Fibroblast of skin of left quadriceps (primary cell): ENCODE measurements at regions not wholly inside any gene's neighbourhood (a gene's known extent, or its start where the extent isn't known, plus 50 kb on each side); places are given as distances from the start of the nearest gene placed in this dataset.
"Not testable (repeated sequence)": the region's sequence is repeated elsewhere in the genome, so short reads cannot be mapped to it uniquely, and the experiment has no call there.

Experiments used
- DNase-seq, 2 experiments: peaks; one replicate each; pipeline ENCODE4 v3.0.0-alpha.2; 2013; ENCODE audit warnings: low read depth in 2 of 2

DNA sequence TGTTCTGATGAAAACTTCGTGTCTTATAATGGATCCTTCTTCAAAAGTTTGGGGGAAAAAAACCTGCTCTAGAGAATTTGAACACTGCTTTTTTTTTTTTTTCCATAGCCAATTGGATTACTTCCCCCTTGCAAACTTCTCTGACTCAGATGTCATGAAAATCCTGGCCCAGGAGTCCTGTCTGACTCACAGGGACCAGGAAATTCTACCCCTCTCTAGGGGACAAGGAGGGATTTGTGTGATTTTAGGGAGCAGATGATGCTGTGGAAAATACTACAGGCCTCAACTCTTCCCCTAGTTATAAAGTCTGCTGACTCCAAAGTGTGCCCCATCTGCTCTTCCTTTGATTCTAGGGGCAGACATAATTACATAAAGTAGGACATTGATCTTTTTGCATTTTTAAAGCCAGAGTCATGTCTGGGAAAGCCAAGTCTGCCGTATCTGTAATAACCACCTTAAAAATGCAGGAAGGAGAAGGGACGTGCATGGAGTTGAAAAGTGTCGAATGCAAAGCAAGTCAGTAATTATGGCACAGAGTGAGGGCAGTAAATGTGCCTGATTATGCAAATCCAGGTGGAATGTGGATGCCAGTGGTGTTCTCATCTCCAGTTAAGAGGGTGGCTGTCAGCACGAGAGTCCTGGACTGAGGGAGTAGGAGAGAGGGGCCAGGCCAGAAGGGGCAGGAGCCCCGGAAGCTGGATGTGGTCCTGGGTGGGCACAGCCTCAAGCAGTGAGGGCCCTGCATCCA is 144.3 kb upstream of the SULF2 start:
- peak; percentile 77 to 79 for DNase-seq

DNA sequence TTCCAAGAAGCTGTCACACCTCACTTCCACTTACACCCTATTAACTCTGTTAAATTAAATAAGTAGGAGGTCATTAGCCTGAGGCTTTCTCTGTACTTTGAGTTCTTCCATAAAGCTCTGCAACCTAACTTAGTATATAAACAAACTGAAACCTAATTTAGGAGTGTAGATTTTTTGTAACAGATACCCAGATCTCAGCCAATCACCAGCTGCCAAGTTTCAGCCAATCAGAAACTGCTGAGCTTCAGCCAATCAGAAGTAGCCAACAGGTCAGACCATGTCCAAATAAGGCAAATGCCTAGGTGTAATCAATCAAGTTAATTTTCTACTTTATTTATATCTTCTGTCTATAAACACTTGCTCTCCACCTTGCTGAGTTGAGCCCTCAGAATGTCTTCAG is 142.7 kb upstream of the SULF2 start:
- DNase-seq, result no peak

DNA sequence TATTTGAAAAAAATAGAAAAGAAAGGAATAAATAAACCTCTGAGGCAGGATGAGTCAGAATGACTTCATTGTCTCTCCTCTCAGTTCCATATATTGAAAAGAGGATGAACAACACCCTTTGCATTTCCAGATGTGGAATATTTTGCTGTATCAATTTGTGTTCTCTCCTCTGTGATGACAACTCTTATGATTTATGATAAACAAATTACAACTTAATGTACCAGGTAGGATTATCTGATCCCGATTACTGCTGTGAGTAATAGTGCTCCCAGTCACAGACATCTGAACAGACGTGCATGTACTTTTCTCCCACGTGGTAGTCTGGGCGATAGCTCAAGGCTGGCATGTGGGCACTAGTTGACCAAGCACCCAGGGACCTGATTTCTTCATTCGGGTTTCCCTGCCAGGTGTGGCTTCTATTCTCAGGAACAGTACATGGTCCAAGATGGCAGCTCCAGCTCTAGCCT is 142.1 kb upstream of the SULF2 start:
- peak; percentile 72 to 79 for DNase-seq

DNA sequence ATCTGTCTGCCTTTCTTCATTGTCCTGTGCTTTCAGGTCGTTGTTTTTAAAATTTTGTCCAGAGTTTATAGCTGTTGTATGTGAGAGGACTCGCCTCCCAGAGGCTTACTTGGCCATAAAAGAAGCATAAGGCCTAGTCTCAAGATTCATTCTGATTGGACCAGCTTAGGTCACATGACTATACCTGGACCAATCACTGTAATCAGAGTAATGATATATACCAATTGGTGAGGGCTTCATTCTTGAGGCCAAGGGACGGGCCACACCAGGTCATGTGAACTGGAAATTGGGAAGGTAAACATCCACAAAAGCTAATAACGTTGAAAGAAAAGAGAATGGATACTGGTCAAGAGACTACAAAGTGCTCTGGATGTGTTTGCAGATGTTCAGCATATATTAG is 141.4 kb upstream of the SULF2 start:
- no peak for DNase-seq

DNA sequence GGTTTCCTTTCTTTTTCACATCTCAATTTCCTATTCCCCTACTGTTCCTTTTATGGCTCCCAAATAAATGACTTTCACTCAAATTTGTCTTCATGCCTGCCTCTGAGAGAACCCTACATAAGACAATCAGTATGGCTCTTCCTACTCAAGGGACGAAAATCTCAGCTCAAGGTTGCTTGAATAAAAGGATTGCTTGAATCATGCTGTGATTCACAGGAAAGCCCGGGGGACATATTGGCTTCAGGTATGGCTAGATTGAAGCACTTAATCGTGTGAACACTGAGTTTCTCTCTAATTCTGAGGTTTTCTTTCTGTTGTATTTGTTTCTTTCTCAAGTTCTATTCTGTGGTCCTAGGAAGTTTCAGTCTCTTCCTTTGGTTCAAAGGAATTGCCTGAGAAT is 140.3 kb upstream of the SULF2 start:
- no peak for DNase-seq

DNA sequence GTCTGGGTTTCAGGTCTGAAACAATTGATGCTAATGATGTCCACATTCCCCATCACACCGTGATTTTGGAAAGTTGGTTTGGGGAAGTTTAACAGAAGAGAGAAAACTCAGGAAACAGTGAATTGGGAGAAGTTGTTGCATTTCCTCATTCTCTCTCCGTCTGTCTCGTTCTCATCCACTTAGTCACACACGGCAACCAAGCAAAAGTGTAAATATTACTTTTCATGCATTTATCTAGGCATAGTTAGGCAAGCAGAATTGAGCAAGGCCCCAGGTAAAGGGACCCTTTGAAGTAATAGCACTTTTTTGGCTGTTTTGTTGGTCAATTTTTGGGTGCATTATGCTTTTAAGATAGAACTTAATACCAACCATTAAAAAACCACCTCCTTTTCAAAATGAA is 137.0 kb upstream of the SULF2 start:
- DNase-seq, result peak in 1 of 2 experiments; percentile 37

DNA sequence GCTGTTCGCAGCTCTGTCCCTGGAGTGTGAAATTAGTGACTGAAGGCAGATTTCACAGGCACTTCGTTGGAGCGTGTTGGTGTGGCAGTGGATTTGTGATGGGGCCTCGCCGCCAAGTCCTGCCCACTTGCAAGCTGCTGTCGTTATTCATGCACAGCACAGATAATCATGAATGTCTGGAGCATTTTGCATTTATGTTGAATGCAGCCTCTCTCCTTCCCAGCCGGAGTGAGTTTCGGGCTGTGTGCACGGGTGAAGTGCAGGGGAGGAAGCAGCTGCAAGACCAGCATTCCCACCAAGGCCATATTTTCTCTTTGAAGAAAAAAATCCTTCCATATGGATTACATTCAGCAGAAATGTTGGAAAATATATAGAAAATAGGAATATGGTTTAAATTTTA is 136.5 kb upstream of the SULF2 start:
- not testable (repeated sequence) for DNase-seq

DNA sequence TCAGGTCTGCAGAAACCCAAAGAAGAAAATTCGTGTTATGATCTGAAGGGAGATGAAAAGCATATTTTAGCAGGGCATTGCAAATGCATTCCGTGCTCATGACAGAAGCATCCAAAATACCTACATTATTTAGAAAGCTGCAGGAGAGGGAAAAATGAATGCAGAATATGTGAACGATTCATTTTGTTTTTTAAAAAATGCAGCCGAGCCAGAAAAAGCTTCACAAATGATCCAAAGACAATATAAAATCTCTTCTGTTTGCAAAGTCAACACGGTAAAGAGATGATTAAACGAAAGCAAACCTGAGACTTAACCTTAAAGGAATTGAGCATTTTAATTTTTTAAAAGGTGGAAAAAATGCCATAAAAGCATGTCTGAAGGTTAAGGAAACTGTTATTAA is 136.1 kb upstream of the SULF2 start:
- no peak for DNase-seq

DNA sequence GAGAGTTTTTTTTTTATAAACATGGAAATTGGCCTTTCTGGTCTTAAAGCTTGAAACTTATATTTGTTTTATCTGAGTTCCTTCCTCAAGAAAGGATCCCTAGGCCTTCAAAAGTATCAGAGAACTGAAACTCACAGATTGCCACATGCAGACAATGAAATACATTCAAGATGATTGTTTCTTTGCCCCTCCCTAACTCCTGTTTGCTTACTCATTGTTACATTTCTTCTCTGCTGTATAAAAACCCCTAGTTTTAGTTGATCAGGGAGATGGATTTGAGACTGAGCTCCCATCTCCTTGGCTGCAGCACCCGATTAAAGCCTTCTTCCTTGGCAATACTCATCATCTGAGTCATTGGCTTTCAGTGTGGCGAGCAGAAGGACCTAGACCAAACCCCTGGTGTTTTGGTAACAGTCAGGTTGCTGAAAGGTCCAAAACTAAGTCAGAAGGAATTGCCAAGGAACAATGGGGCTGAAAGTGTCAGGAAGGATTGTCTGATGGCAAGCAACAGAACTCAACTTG is 132.3 kb upstream of the SULF2 start:
- DNase-seq, result no peak

DNA sequence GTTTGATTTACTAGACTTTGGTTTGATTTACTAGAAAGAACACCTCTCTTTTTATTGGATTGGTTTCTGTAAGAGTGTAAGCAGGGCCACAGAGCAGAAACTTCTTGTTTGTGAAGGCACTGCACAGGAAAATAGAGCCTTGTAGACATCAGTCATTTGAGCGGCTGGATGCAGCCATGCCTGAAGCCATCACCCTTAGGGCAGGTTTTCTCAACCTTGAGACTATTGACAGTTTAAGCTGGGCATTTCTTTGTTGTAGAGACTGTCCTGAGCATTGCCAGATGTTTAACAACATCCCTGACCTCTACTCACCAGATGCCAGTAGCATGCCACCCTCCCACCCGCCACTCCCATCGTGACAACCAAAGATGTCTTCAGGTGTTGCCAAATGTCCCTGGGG is 130.2 kb upstream of the SULF2 start:
- no peak for DNase-seq

DNA sequence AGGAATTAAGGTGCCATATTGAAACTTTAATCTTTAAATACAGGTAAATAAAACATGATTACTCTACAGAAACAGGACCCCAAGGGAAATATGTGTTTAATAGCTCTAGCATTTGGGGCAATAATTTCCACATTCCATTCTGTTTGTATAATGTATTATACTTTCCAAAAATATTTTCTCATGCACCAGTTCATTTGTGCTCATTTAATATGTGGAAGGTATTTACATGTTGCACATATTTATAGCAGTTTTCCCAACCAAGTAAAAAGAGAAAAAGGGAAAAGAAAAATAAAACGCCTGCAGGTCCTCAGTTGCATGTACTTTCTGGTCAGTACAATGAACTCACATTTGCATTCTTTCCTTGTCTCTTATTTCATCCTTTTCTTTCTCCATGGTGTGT is 129.5 kb upstream of the SULF2 start:
- DNase-seq, result no peak

DNA sequence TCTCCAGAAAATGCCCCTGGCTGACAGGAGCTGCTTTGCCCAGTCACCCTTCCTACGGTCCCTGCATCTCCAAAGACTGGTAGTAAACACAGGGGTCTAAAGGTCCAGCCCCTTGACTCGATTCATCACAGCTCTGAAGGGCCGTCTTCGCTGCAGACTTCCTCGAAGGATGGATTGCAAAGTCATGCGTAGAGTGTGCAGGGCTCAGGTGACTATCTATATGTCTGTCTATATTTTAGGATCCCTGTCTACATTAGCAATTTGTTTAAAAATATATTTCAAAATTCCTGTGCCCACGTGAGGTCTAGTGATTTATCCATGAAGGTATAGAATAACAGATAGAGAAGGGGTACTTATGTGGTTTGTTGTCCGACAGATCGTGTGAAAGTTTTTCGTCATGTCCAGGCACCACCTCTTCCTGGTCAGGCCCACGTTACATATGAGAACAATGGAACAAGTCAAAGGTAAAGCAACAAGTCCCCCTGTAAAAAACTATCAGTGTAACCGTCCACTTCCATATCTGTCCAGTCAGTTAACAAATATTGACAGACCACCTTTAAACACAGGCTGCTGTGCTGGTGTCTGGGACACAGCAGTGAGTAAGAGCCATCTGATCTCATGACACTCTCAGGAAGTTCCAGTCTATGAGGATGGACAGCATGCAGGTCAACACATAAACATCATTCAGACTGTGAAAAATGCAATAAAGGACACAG is 127.7 kb upstream of the SULF2 start:
- not testable (repeated sequence) for DNase-seq

DNA sequence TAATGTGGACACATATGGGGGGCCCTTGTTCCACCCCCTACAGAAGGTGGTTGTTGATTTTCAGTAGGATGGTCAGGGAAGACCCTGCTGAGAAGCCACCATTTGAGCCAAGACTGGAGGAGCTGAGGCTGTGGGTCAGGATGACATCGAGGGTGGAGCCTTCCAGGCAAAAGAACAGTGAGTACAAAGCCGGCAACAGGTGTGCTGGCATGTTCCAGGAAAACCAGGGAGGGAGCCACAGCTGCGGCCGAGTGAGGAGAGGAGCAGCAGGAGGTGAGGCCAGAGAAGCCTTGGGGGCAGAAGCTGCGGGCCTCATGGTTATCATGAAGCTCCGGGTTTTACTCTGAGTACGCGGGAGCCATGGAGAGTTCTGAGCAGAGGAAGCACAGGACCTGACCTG is 126.9 kb upstream of the SULF2 start:
- DNase-seq, result not testable (repeated sequence)

DNA sequence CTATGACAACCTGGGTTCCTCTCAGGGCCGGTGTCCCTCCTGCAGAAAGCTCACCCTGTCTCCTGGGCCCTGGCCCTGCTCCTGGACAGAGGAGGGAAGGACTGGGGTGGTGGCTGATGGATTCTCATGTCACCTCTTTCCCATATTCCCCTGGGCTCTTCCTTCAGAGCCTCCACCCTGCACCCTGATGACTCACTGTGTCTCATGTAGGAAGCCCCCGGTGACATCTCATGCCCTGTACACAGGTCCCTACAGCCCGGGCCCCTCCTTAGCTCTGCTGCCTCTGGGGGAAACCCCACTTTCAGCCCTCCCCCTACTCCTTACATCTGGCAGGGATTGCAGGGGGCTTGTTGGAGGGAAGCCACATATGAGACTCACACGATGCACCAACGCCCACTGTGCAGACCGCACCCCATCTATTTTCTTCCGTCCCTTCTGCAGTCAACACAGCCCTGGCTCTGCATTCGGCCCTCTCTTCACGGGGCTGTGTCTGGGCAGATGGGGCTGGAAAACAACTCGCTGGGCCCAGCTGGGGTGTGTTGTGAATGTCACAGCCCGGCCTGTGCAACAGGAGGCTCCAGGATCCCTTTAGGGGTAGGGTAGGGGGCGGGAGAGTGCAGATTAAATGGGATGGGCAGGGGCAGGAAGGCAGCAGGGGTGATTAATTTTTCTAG is 124.6 kb upstream of the SULF2 start:
- not testable (repeated sequence) for DNase-seq

DNA sequence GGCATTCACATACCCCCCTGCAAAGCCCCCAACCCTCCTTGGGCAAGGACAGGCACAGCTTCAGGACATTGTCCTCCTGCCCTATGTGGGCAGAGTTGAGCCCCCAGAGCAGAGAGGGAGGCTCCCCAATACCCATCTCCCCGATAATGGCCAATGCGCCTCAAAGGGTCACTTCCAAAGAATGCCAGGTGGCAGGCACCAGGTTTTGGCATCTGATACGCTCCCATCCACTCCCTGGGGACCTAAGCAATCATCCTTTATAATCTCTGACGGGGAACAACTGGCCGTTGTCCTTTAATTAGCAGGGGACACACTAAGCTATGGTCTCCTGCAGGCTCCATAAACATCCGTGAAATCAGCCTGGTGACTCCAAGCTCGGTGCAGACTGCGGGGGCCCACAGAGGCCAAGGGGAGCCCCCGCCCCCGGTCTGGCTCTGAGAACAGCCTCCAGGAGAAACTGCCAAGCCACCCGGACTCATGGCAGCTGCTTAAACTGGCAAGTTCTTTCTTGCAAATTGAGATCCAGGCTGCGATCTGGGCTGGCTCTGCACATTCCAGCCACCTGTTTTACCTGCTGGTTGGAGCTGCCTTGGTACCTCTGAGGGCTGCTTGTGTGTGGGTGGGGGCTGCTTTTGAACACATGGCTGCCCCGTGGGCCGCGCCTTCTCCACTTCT is 123.2 kb upstream of the SULF2 start:
- DNase-seq, result not testable (repeated sequence)

DNA sequence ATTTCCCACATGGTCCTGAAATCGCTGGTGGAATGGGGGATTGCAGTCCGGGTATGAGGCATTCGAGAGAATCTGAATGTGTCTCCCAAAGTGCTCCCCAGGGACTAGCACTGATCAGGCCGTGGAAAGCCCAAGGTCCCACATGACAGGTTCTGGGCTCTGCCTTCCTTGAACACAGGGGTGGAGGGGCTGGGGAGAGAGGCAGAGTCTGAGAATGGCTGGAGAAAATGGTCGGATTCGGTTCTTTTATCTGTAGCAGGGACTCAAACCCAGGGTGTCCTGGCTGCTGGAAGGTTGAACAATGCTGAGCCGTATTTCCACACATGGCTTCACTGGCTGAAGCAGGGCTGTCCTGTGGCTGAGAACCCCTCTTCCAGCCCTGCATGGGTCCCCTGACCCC is 122.7 kb upstream of the SULF2 start:
- not testable (repeated sequence) for DNase-seq

DNA sequence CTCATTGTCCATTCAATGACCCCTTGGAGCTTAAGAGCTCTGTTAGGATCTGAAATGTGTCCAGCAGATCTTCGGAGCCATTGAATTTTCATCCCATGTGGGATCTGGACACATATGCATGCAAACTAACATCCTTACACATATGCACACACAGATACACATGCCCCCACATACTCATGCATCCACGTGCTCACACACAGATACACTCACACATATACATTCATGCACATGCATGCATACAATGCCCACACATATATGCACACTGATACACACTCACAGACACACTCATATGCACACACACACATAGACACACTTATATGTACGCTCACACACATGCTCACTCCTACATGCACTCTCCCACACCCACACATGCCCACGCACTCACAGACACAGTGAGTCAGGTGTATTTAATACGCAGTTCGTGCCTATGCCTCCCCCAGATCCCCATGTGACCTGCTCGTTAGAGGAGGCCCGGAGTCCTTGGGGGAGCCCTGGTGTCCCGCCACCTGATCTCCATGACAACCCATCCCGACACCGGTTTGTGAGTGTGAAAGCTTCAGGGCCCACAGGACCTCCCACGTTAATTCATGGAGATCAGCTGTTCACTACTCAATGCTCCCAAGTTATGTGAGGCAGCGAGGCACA is 121.9 kb upstream of the SULF2 start:
- DNase-seq, result no peak

DNA sequence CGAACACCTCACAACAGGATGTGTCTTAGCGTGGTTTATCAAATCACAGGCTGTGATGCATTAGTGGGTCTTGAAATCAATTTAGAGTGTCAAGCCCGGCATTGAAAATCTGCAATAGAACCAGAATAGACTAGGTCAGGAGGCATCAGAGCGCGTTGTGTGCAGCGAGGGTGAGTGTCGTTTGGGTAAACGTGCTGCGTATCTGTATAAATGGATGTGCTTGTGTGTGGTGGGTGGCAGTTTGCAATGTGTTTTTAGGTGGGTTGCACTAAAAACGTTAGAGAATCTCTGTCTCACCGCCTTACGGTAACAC is 121.0 kb upstream of the SULF2 start:
- no peak for DNase-seq

DNA sequence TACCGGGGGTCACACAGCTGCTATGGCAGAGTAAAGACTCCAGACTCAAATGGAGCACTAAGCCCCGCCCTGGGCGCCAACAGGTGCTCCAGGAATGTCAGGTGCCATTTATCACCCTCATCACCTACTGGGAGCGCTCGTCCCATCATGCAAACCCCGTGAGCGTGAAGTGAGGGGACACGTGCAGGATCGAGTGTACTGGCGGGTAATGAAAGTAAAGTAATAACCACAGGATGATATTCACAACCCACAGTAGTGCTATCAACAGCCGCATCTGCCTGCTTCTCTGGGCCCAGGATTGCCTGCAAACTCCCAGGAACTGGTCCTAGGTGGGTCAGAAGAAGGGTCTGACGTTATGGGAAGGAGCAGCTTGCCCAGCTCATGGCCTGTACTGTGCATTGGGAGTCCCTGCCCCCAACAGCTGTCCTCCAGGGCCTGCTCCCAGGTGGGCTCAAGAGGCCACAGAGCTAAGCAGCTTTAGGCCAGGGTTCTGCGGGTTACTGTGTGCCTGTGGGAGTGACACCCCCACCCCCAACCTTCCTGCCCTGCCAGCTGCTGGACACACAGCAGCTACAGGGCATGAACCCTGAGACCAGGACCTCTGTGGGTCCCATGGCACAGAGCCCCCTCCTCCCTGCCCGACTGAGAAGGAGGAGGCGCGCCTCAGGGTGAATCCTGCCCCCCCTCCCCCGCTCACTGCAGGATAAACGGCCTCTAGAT is 120.5 kb upstream of the SULF2 start:
- DNase-seq, result no peak

DNA sequence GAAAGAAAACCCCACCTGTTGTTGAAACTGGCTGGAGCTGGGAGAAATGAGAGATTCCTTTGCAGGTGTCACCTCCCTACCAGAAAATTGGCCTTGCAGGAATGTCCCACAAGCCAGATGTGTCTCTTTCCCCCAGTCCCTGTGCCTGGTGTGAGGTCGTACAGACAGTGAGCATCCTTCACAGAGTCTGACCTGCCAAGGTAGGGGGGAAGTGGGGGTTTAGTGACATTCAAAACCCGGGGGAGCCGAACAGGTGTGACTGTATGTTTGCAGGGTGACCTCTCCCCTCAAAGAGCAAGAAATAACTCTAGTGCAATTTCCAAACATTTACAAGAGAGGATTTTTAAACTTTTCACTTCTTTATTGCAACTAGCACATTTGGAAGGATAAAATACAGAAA is 117.7 kb upstream of the SULF2 start:
- not testable (repeated sequence) for DNase-seq

DNA sequence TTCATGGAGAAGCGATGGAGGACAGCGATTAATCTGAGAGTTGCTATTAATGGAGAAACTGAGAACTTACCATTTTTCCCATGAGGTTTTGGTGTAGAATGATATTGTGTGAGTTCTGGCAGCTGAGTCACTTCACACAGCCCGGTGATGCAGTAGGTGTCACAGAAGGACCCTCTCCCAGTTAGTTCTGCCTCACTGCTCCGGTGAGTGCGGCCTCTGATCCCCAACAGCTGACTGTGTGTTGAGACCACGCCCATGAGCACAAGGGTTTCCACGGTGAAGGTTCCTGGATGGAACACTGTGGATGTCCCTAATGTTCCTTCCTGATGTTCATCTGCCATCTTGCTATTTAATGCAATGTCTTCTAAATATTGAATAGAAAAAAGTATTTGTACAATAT is 114.0 kb upstream of the SULF2 start:
- DNase-seq, result not testable (repeated sequence)
